Calu3 (cell line): ENCODE measurements at regions not wholly inside any gene's neighbourhood (a gene's known extent, or its start where the extent isn't known, plus 50 kb on each side); places are given as distances from the start of the nearest gene placed in this dataset.
"Not testable (repeated sequence)": the region's sequence is repeated elsewhere in the genome, so short reads cannot be mapped to it uniquely, and the experiment has no call there.

Source experiments
- BruUV-seq: library from RNA; stranded (reverse); fragments of 400-500 nt; replicated peaks from 2 replicates; lab custom pipeline; 2021; lab: Mats Ljungman, UMichigan
- CTCF ChIA-PET: fragments of 300-600 bp; sonication (Branson Sonifier 250); formaldehyde crosslinking; loops from one replicate; lab custom pipeline; 2022; ENCODE audit warnings: antibody characterized with exemption; lab: Charles Lee
- DNase-seq: peaks from one replicate; pipeline ENCODE4 v3.0.0; 2022
- H3K27ac Mint-ChIP-seq: one replicate; pipeline ENCODE4 v1.8.0; 2022; ENCODE audit warnings: mixed read lengths; ENCODE audit not compliant: unreplicated experiment
- H3K27me3 Mint-ChIP-seq: one replicate; pipeline ENCODE4 v1.8.0; 2022; ENCODE audit warnings: mixed read lengths; ENCODE audit not compliant: unreplicated experiment
- H3K36me3 Mint-ChIP-seq: one replicate; pipeline ENCODE4 v1.8.0; 2022; ENCODE audit warnings: mild to moderate bottlenecking, moderate library complexity, mixed read lengths; ENCODE audit not compliant: insufficient read depth, unreplicated experiment
- H3K4me1 Mint-ChIP-seq: one replicate; pipeline ENCODE4 v1.8.0; 2022; ENCODE audit warnings: mild to moderate bottlenecking, low read depth, mixed read lengths; ENCODE audit not compliant: unreplicated experiment
- H3K4me3 Mint-ChIP-seq: one replicate; pipeline ENCODE4 v1.8.0; 2022; ENCODE audit warnings: mild to moderate bottlenecking, low read depth, moderate library complexity, mixed read lengths; ENCODE audit not compliant: unreplicated experiment
- H3K9me3 Mint-ChIP-seq: one replicate; pipeline ENCODE4 v1.8.0; 2022; ENCODE audit warnings: low read depth, mixed read lengths; ENCODE audit not compliant: unreplicated experiment
- intact Hi-C: fragments of 100-400 bp; cut with micrococcal nuclease; formaldehyde crosslinking; loops from one replicate; pipeline ENCODE4 v1.10.0; 2022; ENCODE audit not compliant: unreplicated experiment
- TF ChIP-seq, protein P1 (sequence below): fragments of 200-600 bp; IDR thresholded peaks from one replicate; pipeline ENCODE4 v1.8.0; 2022; ENCODE audit warnings: antibody characterized with exemption; ENCODE audit not compliant: unreplicated experiment

- Mint-ChIP-seq H3K27ac (no peak overlapping the region), H3K27me3 (no peaks in the 10 kb centered on the region), H3K36me3 (no peaks in the 10 kb centered on the region), H3K4me1 (no peaks in the 10 kb centered on the region), H3K4me3 (no peak overlapping the region), H3K9me3 (no peaks in the 10 kb centered on the region)
- DNase-seq = no peak
- CTCF ChIA-PET = no interaction called here
- intact Hi-C loops = no loop called here
- TF ChIP-seq, protein P1, sequence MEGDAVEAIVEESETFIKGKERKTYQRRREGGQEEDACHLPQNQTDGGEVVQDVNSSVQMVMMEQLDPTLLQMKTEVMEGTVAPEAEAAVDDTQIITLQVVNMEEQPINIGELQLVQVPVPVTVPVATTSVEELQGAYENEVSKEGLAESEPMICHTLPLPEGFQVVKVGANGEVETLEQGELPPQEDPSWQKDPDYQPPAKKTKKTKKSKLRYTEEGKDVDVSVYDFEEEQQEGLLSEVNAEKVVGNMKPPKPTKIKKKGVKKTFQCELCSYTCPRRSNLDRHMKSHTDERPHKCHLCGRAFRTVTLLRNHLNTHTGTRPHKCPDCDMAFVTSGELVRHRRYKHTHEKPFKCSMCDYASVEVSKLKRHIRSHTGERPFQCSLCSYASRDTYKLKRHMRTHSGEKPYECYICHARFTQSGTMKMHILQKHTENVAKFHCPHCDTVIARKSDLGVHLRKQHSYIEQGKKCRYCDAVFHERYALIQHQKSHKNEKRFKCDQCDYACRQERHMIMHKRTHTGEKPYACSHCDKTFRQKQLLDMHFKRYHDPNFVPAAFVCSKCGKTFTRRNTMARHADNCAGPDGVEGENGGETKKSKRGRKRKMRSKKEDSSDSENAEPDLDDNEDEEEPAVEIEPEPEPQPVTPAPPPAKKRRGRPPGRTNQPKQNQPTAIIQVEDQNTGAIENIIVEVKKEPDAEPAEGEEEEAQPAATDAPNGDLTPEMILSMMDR = no peak
- no TSS peak for BruUV-seq
Observed at GRCh38 chr3:18527691-18528090, 102.6 kb upstream of the SATB1 start.

GRCh38 chr3:18526667-18527066 lies 101.5 kb upstream of the SATB1 start:
- no peak for DNase-seq
- no TSS peak for BruUV-seq
- TF ChIP-seq, protein P1 = no peak
- CTCF ChIA-PET = no interaction called here
- Mint-ChIP-seq H3K4me3 (no peak overlapping the region), H3K4me1 (no peaks in the 10 kb centered on the region), H3K9me3 (no peaks in the 10 kb centered on the region), H3K36me3 (no peaks in the 10 kb centered on the region), H3K27ac (no peak overlapping the region), H3K27me3 (no peaks in the 10 kb centered on the region)
- intact Hi-C loops = no loop called here

DNA sequence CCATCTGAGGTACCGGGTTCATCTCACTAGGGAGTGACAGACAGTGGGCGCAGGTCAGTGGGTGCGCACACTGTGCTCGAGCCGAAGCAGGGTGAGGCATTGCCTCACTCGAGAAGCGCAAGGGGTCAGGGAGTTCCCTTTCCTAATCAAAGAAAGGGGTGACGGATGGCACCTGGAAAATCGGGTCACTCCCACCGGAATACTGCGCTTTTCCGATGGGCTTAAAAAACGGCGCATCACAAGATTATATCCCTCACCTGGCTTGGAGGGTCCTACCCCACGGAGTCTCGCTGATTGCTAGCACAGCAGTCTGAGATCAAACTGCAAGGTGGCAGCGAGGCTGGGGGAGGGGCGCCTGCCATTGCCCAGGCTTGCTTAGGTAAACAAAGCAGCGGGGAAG lies 91.0 kb upstream of the SATB1 start:
- H3K27ac Mint-ChIP-seq, BruUV-seq, CTCF ChIA-PET, H3K27me3 Mint-ChIP-seq, H3K4me3 Mint-ChIP-seq, DNase-seq, H3K9me3 Mint-ChIP-seq, H3K36me3 Mint-ChIP-seq, H3K4me1 Mint-ChIP-seq, intact Hi-C loops: not testable (repeated sequence)

- Mint-ChIP-seq H3K9me3 (peaks cover 6% of the 10 kb centered on the region), H3K27me3 (no peaks in the 10 kb centered on the region), H3K27ac (no peak overlapping the region), H3K4me3 (no peak overlapping the region), H3K36me3 (no peaks in the 10 kb centered on the region), H3K4me1 (no peaks in the 10 kb centered on the region)
- intact Hi-C loops = no loop called here
- no peak for DNase-seq
- CTCF ChIA-PET = no interaction called here
- no TSS peak for BruUV-seq
- TF ChIP-seq, protein P1 = no peak
Observed at GRCh38 chr3:18513091-18513490, 88.0 kb upstream of the SATB1 start.

- CTCF ChIA-PET = no interaction called here
- no TSS peak for BruUV-seq
Observed at GRCh38 chr3:18512007-18512406, 86.9 kb upstream of the SATB1 start.

More at GRCh38 chr3:18512007-18512406, 86.9 kb upstream of the SATB1 start:
- H3K27me3 Mint-ChIP-seq = no peaks in the 10 kb centered on the region
- H3K4me1 Mint-ChIP-seq = no peaks in the 10 kb centered on the region
- TF ChIP-seq, protein P1 = no peak
- no peak overlapping the region for H3K27ac Mint-ChIP-seq
- H3K4me3 Mint-ChIP-seq = no peak overlapping the region
- intact Hi-C loops = no loop called here
- peaks cover 6% of the 10 kb centered on the region for H3K9me3 Mint-ChIP-seq
- DNase-seq = no peak
- H3K36me3 Mint-ChIP-seq = no peaks in the 10 kb centered on the region
